ENCODE measurements at regions not wholly inside any gene's neighbourhood (a gene's known extent, or its start where the extent isn't known, plus 50 kb on each side); places are given as distances from the start of the nearest gene placed in this dataset.

DNA sequence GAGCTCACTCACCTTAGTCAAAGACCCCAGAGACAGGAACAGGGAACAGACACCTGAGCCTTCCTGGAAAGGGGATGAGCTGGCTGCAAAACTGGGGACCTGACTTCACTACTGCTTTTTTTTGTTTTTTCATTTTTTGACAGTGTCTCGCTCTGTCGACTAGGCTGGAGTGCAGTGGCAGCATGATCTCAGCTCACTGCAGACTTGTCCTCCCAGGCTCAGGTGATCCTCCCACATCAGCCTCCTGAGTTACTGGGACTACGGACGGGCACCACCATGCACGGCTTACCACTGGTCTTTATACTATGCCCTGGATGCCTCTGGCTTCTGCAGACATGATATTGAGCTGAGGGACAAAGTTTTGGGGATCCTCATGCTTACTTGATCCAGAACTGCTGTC, 184.1 kb downstream of the INSIG2 start:
- 80% methylated on average over 5 of the region's 5 CpGs for WGBS
- Histone ChIP-seq H3K4me3 (ENCODE audit: low read depth in 1 of 3, low read length in 3 of 3) (no peak overlapping the region), H3K36me3 (ENCODE audit: control insufficient read depth in 4 of 4, insufficient read depth in 3 of 4, low read depth in 1 of 4, low read length in 3 of 4) (no peaks in the 10 kb centered on the region), H3K9ac (ENCODE audit: low read depth in 1 of 2, low read length in 2 of 2) (no peak overlapping the region), H3K4me1 (ENCODE audit: control insufficient read depth in 4 of 4, insufficient read depth in 4 of 4, low read length in 3 of 4) (no peaks in the 10 kb centered on the region), H3K9me3 (ENCODE audit: control insufficient read depth in 4 of 4, low read length in 3 of 4) (no peaks in the 10 kb centered on the region), H3K27me3 (ENCODE audit: control insufficient read depth in 4 of 4, insufficient read depth in 4 of 4, low read length in 3 of 4) (no peaks in the 10 kb centered on the region), H3K27ac (ENCODE audit: low read depth in 1 of 2, low read length in 2 of 2) (no peak overlapping the region)
- no peak for DNase-seq (ENCODE audit: low spot score)
- TF ChIP-seq, protein P1, sequence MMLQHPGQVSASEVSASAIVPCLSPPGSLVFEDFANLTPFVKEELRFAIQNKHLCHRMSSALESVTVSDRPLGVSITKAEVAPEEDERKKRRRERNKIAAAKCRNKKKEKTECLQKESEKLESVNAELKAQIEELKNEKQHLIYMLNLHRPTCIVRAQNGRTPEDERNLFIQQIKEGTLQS (IDR thresholded peaks at IDR 0.05) = no peak
- TF ChIP-seq HNF4A (conservative IDR thresholded peaks at IDR 0.05) (no peak), EGR1 (IDR thresholded peaks at IDR 0.05; ENCODE audit: low read depth in 2 of 2) (no peak), SP1 (IDR thresholded peaks at IDR 0.05) (no peak), HNF4G (IDR thresholded peaks at IDR 0.05) (no peak), YY1 (IDR thresholded peaks at IDR 0.05) (no peak), JUND (IDR thresholded peaks at IDR 0.05) (no peak)
- TF ChIP-seq, protein P2, sequence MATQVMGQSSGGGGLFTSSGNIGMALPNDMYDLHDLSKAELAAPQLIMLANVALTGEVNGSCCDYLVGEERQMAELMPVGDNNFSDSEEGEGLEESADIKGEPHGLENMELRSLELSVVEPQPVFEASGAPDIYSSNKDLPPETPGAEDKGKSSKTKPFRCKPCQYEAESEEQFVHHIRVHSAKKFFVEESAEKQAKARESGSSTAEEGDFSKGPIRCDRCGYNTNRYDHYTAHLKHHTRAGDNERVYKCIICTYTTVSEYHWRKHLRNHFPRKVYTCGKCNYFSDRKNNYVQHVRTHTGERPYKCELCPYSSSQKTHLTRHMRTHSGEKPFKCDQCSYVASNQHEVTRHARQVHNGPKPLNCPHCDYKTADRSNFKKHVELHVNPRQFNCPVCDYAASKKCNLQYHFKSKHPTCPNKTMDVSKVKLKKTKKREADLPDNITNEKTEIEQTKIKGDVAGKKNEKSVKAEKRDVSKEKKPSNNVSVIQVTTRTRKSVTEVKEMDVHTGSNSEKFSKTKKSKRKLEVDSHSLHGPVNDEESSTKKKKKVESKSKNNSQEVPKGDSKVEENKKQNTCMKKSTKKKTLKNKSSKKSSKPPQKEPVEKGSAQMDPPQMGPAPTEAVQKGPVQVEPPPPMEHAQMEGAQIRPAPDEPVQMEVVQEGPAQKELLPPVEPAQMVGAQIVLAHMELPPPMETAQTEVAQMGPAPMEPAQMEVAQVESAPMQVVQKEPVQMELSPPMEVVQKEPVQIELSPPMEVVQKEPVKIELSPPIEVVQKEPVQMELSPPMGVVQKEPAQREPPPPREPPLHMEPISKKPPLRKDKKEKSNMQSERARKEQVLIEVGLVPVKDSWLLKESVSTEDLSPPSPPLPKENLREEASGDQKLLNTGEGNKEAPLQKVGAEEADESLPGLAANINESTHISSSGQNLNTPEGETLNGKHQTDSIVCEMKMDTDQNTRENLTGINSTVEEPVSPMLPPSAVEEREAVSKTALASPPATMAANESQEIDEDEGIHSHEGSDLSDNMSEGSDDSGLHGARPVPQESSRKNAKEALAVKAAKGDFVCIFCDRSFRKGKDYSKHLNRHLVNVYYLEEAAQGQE (IDR thresholded peaks at IDR 0.05) = no peak

DNA sequence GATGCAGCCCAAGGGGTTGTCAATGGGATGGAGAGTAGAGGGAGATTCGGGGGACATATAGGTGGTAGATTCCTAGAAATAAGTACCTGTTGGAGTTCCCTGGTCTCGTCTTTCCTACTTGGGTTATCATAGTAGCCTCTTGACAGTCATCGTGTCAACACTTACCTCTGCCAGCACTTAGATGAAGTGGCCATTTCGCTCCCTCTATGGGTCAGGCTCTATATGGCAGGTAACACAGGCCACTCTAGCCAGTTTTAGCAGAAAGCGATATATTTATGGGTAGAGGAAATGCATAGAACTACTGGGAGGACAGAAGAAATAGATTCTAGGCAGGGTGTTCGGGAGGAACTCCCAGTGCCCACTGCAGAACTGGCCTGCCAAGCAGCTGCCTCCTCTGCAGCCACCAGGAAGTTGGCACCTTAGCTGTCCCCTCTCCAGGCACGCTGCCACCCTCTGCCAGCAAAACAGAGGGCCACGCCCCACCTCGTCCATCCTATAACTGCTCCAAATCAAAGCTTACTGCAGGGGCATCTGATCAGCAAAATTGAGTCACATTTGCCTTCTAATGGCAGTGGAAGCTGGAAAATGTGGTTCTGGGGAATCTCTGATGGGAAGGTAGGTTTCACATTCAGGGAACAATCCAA, 181.3 kb downstream of the INSIG2 start:
- WGBS = 80% methylated on average over 9 of the region's 9 CpGs

More for the DNA sequence above, 181.3 kb downstream of the INSIG2 start:
- no peaks in the 10 kb centered on the region for H3K4me1 ChIP-seq (ENCODE audit: control insufficient read depth in 4 of 4, insufficient read depth in 4 of 4, low read length in 3 of 4)
- no peaks in the 10 kb centered on the region for H3K27me3 ChIP-seq (ENCODE audit: control insufficient read depth in 4 of 4, insufficient read depth in 4 of 4, low read length in 3 of 4)
- H3K9me3 ChIP-seq (ENCODE audit: control insufficient read depth in 4 of 4, low read length in 3 of 4) = no peaks in the 10 kb centered on the region
- H3K4me3 ChIP-seq (ENCODE audit: low read depth in 1 of 3, low read length in 3 of 3) = no peak overlapping the region
- H3K27ac ChIP-seq (ENCODE audit: low read depth in 1 of 2, low read length in 2 of 2) = no peak overlapping the region
- TF ChIP-seq JUND (IDR thresholded peaks at IDR 0.05) = no peak
- TF ChIP-seq TAF1 (conservative IDR thresholded peaks at IDR 0.05) = no peak
- TF ChIP-seq, protein P2 (IDR thresholded peaks at IDR 0.05) = no peak
- no peak for TF ChIP-seq FOXA2 (IDR thresholded peaks at IDR 0.05)
- TF ChIP-seq, protein P3, sequence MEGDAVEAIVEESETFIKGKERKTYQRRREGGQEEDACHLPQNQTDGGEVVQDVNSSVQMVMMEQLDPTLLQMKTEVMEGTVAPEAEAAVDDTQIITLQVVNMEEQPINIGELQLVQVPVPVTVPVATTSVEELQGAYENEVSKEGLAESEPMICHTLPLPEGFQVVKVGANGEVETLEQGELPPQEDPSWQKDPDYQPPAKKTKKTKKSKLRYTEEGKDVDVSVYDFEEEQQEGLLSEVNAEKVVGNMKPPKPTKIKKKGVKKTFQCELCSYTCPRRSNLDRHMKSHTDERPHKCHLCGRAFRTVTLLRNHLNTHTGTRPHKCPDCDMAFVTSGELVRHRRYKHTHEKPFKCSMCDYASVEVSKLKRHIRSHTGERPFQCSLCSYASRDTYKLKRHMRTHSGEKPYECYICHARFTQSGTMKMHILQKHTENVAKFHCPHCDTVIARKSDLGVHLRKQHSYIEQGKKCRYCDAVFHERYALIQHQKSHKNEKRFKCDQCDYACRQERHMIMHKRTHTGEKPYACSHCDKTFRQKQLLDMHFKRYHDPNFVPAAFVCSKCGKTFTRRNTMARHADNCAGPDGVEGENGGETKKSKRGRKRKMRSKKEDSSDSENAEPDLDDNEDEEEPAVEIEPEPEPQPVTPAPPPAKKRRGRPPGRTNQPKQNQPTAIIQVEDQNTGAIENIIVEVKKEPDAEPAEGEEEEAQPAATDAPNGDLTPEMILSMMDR (IDR thresholded peaks at IDR 0.05; ENCODE audit: low read depth, low read length, missing input control) = no peak
- TF ChIP-seq, protein P4, sequence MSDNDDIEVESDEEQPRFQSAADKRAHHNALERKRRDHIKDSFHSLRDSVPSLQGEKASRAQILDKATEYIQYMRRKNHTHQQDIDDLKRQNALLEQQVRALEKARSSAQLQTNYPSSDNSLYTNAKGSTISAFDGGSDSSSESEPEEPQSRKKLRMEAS (IDR thresholded peaks at IDR 0.05) = no peak
- H3K9ac ChIP-seq (ENCODE audit: low read depth in 1 of 2, low read length in 2 of 2) = no peak overlapping the region
- H3K36me3 ChIP-seq (ENCODE audit: control insufficient read depth in 4 of 4, insufficient read depth in 3 of 4, low read depth in 1 of 4, low read length in 3 of 4) = no peaks in the 10 kb centered on the region
- DNase-seq (ENCODE audit: low spot score) = no peak

All from liver (tissue), 8 donors.